PC-9 (cell line): ENCODE measurements at regions not wholly inside any gene's neighbourhood (a gene's known extent, or its start where the extent isn't known, plus 50 kb on each side); places are given as distances from the start of the nearest gene placed in this dataset.

Source experiments
- BruUV-seq: library from RNA; stranded (reverse); fragments of 400-500 nt; replicated peaks from 2 replicates; lab custom pipeline; 2021; lab: Mats Ljungman, UMichigan
- CTCF ChIA-PET: fragments of 300-600 bp; sonication (Branson Sonifier 250); formaldehyde crosslinking; loops from one replicate; lab custom pipeline; 2022; ENCODE audit warnings: antibody characterized with exemption; lab: Charles Lee
- POLR2A ChIA-PET: fragments of 300-600 bp; sonication (Branson Sonifier 250); formaldehyde crosslinking; loops from one replicate; lab custom pipeline; 2022; ENCODE audit warnings: antibody characterized with exemption; ENCODE audit not compliant: unreplicated experiment; lab: Charles Lee
- DNase-seq, 2 experiments: peaks; one replicate each; pipeline versions ENCODE4 v3.0.0 to v3.0.0-alpha.2; 2015 to 2022; ENCODE audit warnings: mixed read lengths in 1 of 2
- H2AFZ ChIP-seq: fragments of 200-600 bp; sonication (generic); 2 replicates; pipeline ENCODE4 v1.8.1; 2017; ENCODE audit warnings: antibody characterized with exemption
- H3F3A ChIP-seq: fragments of 200-600 bp; sonication (generic); 2 replicates; pipeline ENCODE4 v1.8.1; 2017; ENCODE audit warnings: antibody characterized with exemption, mild to moderate bottlenecking, low read depth; ENCODE audit not compliant: insufficient read depth
- H3K27ac ChIP-seq: fragments of 200-600 bp; sonication (generic); 2 replicates; pipeline ENCODE4 v1.6.1; 2016; ENCODE audit warnings: mixed run types
- H3K27me3 ChIP-seq: fragments of 200-600 bp; sonication (generic); 2 replicates; pipeline ENCODE4 v1.6.1; 2016; ENCODE audit warnings: low read depth, mixed run types; ENCODE audit not compliant: insufficient read depth
- H3K36me3 ChIP-seq: fragments of 200-600 bp; sonication (generic); 2 replicates; pipeline ENCODE4 v1.6.1; 2016; ENCODE audit warnings: low read depth, mixed run types
- H3K4me1 ChIP-seq: fragments of 200-600 bp; sonication (generic); replicated peaks from 2 replicates; pipeline ENCODE4 v1.6.1; 2016; ENCODE audit warnings: mixed run types; ENCODE audit not compliant: insufficient read depth
- H3K4me2 ChIP-seq: fragments of 200-600 bp; sonication (generic); 2 replicates; pipeline ENCODE4 v1.6.1; 2017; ENCODE audit warnings: mixed run types
- H3K4me3 ChIP-seq: fragments of 200-600 bp; sonication (generic); 2 replicates; pipeline ENCODE4 v1.6.1; 2016; ENCODE audit warnings: mixed run types
- H3K79me2 ChIP-seq: fragments of 200-600 bp; sonication (generic); 2 replicates; pipeline ENCODE4 v1.6.1; 2017; ENCODE audit warnings: low read depth, mixed run types
- H3K9me2 ChIP-seq: fragments of 200-600 bp; sonication (generic); 2 replicates; pipeline ENCODE4 v1.8.1; 2017; ENCODE audit warnings: mild to moderate bottlenecking; ENCODE audit not compliant: insufficient read depth
- H3K9me3 ChIP-seq: fragments of 200-600 bp; sonication (generic); 2 replicates; pipeline ENCODE4 v1.8.1; 2016; ENCODE audit warnings: low read depth; ENCODE audit not compliant: insufficient read depth
- H4K20me1 ChIP-seq: fragments of 200-600 bp; sonication (generic); 2 replicates; pipeline ENCODE4 v1.8.1; 2017; ENCODE audit not compliant: insufficient read depth
- EZH2 ChIP-seq: fragments of 200-600 bp; sonication (generic); IDR thresholded peaks from 2 replicates; pipeline ENCODE4 v1.8.0; 2017; ENCODE audit warnings: antibody characterized with exemption, low read depth
- intact Hi-C: fragments of 100-400 bp; cut with micrococcal nuclease; formaldehyde crosslinking; loops from one replicate; pipeline ENCODE4 v1.10.0; 2022; ENCODE audit not compliant: unreplicated experiment
- TF ChIP-seq, protein P1 (sequence below): fragments of 200-600 bp; sonication (generic); conservative IDR thresholded peaks from 2 replicates; pipeline ENCODE4 v1.6.1; 2017; ENCODE audit warnings: mixed run types, antibody characterized with exemption, mild to moderate bottlenecking, moderate library complexity

DNA sequence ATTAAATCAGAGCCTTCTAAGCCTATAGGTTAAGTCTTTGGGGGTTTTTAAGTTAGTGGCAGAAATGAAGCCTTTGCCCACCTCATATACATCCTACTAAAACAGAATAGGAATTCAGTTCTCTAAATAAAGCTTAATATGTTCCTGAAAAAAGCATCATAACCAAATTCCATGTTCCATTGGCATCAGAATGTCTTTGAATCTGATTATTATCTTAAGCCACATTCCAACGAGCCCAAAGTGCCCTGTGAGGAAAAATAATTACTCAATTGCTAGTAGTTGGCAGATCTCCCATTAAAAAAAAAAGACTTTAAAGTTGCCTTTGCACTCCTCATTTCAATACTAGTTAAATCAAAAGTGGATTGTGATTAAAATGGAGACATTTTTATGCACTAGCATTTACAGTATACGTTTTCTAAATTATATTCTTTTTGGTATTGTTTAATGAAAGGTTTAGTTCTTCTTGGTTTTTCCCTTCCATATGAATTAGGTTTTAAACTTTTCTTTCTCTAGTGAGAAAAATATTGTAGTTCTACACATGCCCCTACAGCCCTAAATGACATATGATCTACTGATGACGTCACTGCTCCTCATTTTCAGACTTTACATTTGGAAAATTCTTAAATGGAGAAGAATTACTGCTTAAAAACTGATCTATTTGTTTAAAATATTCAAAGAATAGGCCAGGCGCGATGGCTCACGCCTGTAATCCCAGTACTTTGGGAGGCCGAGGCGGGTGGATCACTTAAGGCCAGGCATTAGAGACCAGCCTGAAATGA is 54.3 kb upstream of the CABCOCO1 start:
- H3K4me1 ChIP-seq, result no peaks in the 10 kb centered on the region
- H3K4me2 ChIP-seq, result no peak overlapping the region
- H2AFZ ChIP-seq, result no peak overlapping the region
- no peaks in the 10 kb centered on the region for H3K79me2 ChIP-seq
- H3K27me3 ChIP-seq, result no peaks in the 10 kb centered on the region
- ChIA-PET POLR2A (interaction anchor here (0.6 kb wide), 1 partner anchor 24 kb away, joined by 6 read pairs; no protein-coding TSS in a partner anchor), CTCF (no interaction called here)
- no peak overlapping the region for H3K27ac ChIP-seq
- no peaks in the 10 kb centered on the region for H4K20me1 ChIP-seq
- BruUV-seq, result no TSS peak
- no peaks in the 10 kb centered on the region for H3K9me3 ChIP-seq
- H3K9me2 ChIP-seq, result no peaks in the 10 kb centered on the region
- intact Hi-C loops, result loop anchor here (10.0 kb wide), 1 partner anchor 116 kb away; no protein-coding TSS in a partner anchor
- H3F3A ChIP-seq, result no peaks in the 10 kb centered on the region
- DNase-seq, result no peak
- H3K4me3 ChIP-seq, result no peak overlapping the region
- no peak for TF ChIP-seq EZH2
- TF ChIP-seq, protein P1, sequence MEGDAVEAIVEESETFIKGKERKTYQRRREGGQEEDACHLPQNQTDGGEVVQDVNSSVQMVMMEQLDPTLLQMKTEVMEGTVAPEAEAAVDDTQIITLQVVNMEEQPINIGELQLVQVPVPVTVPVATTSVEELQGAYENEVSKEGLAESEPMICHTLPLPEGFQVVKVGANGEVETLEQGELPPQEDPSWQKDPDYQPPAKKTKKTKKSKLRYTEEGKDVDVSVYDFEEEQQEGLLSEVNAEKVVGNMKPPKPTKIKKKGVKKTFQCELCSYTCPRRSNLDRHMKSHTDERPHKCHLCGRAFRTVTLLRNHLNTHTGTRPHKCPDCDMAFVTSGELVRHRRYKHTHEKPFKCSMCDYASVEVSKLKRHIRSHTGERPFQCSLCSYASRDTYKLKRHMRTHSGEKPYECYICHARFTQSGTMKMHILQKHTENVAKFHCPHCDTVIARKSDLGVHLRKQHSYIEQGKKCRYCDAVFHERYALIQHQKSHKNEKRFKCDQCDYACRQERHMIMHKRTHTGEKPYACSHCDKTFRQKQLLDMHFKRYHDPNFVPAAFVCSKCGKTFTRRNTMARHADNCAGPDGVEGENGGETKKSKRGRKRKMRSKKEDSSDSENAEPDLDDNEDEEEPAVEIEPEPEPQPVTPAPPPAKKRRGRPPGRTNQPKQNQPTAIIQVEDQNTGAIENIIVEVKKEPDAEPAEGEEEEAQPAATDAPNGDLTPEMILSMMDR, result no peak
- no peaks in the 10 kb centered on the region for H3K36me3 ChIP-seq

DNA sequence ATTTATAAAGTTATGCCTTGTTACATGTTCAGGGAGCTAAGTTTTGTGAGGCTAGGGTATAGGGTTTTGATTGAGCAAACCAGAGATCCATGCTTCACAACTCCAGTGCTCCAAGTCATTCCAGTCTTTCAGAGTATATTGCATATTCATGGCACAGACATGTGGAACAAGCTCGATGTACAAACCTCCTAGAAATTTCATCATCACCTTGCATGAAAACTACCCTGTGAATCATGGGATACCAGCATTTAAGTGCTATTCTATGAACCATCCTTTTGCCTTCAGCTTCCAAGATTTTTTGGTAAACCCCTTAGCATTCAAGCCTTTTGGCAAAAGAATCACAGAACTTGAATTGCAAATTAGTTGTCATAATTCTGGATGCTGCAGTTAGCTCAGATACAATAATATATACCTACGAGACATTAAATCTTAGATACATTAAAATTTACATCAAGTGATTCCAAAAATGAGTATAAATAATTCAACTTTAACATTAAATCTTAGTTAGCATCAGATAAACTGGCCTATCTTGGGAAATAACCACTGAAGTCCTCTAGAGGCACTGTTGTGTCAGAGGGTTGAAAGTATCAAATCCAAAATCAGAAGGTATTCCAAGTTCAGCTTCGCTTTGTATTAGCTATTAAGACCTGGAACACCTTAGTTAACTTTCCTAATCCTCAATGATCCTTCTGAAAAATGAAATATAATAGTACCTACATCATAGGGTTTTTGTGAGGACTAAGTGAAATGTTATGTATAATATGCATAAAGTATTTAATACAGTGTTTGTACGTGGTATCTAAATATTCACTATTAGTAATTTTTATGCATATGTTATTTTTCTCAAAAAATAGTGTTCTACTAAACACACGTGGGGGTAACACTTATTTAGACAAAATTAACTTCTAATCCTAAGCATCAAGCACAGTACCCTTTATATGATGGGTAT is 55.5 kb upstream of the CABCOCO1 start:
- Histone ChIP-seq H3F3A (no peaks in the 10 kb centered on the region), H3K4me3 (no peak overlapping the region), H3K79me2 (no peaks in the 10 kb centered on the region), H3K27me3 (no peaks in the 10 kb centered on the region), H3K9me3 (no peaks in the 10 kb centered on the region), H2AFZ (no peak overlapping the region), H3K9me2 (no peaks in the 10 kb centered on the region), H3K36me3 (no peaks in the 10 kb centered on the region), H3K27ac (no peak overlapping the region), H3K4me1 (no peaks in the 10 kb centered on the region), H3K4me2 (no peak overlapping the region), H4K20me1 (no peaks in the 10 kb centered on the region)
- ChIA-PET CTCF (no interaction called here), POLR2A (interaction anchor here (0.6 kb wide), 1 partner anchor 25 kb away, joined by 6 read pairs; no protein-coding TSS in a partner anchor)
- intact Hi-C loops, result loop anchor here (10.0 kb wide), 1 partner anchor 118 kb away; no protein-coding TSS in a partner anchor
- no peak for DNase-seq
- TF ChIP-seq EZH2, result no peak
- TF ChIP-seq, protein P1, result peak; percentile 73
- BruUV-seq, result no TSS peak

DNA sequence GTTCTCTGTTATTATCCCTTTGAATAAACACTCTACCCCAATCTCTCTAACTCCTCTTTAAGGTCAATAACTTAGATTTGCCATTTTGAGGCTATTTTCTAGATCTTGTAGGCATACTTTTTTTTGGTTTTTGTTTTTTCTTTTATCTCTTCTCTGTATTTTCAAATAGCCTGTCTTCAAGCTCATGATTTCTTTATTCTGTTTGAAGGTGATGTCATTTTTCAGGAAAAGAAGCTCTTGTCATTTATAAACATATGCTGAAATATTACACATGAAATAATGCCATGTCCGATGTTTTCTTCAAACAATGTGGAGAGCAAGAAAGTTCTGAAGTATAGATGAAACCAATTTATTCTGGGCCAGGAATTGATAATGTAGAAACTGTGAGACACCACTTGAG is 57.5 kb upstream of the CABCOCO1 start:
- TF ChIP-seq EZH2, result no peak
- TF ChIP-seq, protein P1, result no peak
- Histone ChIP-seq H3K9me2 (no peaks in the 10 kb centered on the region), H3K79me2 (no peaks in the 10 kb centered on the region), H3K27ac (no peak overlapping the region), H3K4me3 (no peak overlapping the region), H3K9me3 (no peaks in the 10 kb centered on the region), H3K4me2 (no peak overlapping the region), H4K20me1 (no peaks in the 10 kb centered on the region), H3K27me3 (no peaks in the 10 kb centered on the region), H2AFZ (no peak overlapping the region), H3K4me1 (no peaks in the 10 kb centered on the region), H3K36me3 (no peaks in the 10 kb centered on the region), H3F3A (no peaks in the 10 kb centered on the region)
- CTCF ChIA-PET, result no interaction called here
- no TSS peak for BruUV-seq
- DNase-seq, result no peak
- intact Hi-C loops, result loop anchor here (10.0 kb wide), 1 partner anchor 120 kb away; no protein-coding TSS in a partner anchor
- POLR2A ChIA-PET, result no interaction called here
